ENCODE measurements at regions not wholly inside any gene's neighbourhood (a gene's known extent, or its start where the extent isn't known, plus 50 kb on each side); places are given as distances from the start of the nearest gene placed in this dataset.

GRCh38 chr1:73903092-73903491 lies 294.9 kb downstream of the LRRIQ3 start:
- Mint-ChIP-seq H3K27ac (no peak overlapping the region), H3K9me3 (ENCODE audit: insufficient read depth) (no peaks in the 10 kb centered on the region), H3K4me1 (ENCODE audit: low read depth) (no peaks in the 10 kb centered on the region), H3K36me3 (ENCODE audit: low read depth) (no peaks in the 10 kb centered on the region), H3K27me3 (ENCODE audit: low read depth) (no peaks in the 10 kb centered on the region), H3K4me3 (no peak overlapping the region)
- CTCF ChIA-PET, result no interaction called here
- POLR2A ChIA-PET, result no interaction called here
- no peak for DNase-seq
- no peak for ATAC-seq

- ChIA-PET CTCF (no interaction called here), POLR2A (no interaction called here)
- H3K4me1 Mint-ChIP-seq (ENCODE audit: low read depth), result no peaks in the 10 kb centered on the region
- no peak overlapping the region for H3K27ac Mint-ChIP-seq
- H3K36me3 Mint-ChIP-seq (ENCODE audit: low read depth), result no peaks in the 10 kb centered on the region
- no peak for ATAC-seq
- no peak for DNase-seq
- H3K27me3 Mint-ChIP-seq (ENCODE audit: low read depth), result no peaks in the 10 kb centered on the region
- H3K9me3 Mint-ChIP-seq (ENCODE audit: insufficient read depth), result no peaks in the 10 kb centered on the region
- H3K4me3 Mint-ChIP-seq, result no peak overlapping the region
These were observed 296.2 kb downstream of the LRRIQ3 start for GRCh38 chr1:73901738-73902137.

GRCh38 chr1:73899311-73899710 lies 298.7 kb downstream of the LRRIQ3 start:
- no peak for DNase-seq
- no peak overlapping the region for H3K4me3 Mint-ChIP-seq
- ChIA-PET CTCF (no interaction called here), POLR2A (no interaction called here)
- no peaks in the 10 kb centered on the region for H3K4me1 Mint-ChIP-seq (ENCODE audit: low read depth)
- ATAC-seq, result no peak
- no peaks in the 10 kb centered on the region for H3K36me3 Mint-ChIP-seq (ENCODE audit: low read depth)
- no peaks in the 10 kb centered on the region for H3K27me3 Mint-ChIP-seq (ENCODE audit: low read depth)
- H3K9me3 Mint-ChIP-seq (ENCODE audit: insufficient read depth), result no peaks in the 10 kb centered on the region
- H3K27ac Mint-ChIP-seq, result no peak overlapping the region

- no peaks in the 10 kb centered on the region for H3K9me3 Mint-ChIP-seq (ENCODE audit: insufficient read depth)
- CTCF ChIA-PET, result no interaction called here
- H3K4me3 Mint-ChIP-seq, result no peak overlapping the region
These were observed 299.4 kb downstream of the LRRIQ3 start for GRCh38 chr1:73898540-73898939.

GRCh38 chr1:73887412-73887811 lies 310.6 kb downstream of the LRRIQ3 start:
- H3K9me3 Mint-ChIP-seq (ENCODE audit: insufficient read depth), result no peaks in the 10 kb centered on the region
- no peaks in the 10 kb centered on the region for H3K36me3 Mint-ChIP-seq (ENCODE audit: low read depth)
- ChIA-PET CTCF (interaction anchor here (0.9 kb wide), 1 partner anchor 13 kb away, joined by 3 read pairs; no protein-coding TSS in a partner anchor), POLR2A (no interaction called here)
- no peak overlapping the region for H3K4me3 Mint-ChIP-seq
- no peak overlapping the region for H3K27ac Mint-ChIP-seq
- no peaks in the 10 kb centered on the region for H3K27me3 Mint-ChIP-seq (ENCODE audit: low read depth)
- ATAC-seq, result no peak
- DNase-seq, result no peak
- H3K4me1 Mint-ChIP-seq (ENCODE audit: low read depth), result no peaks in the 10 kb centered on the region

More at GRCh38 chr1:73898540-73898939, 299.4 kb downstream of the LRRIQ3 start:
- DNase-seq (no peak), ATAC-seq (no peak)
- H3K4me1 Mint-ChIP-seq (ENCODE audit: low read depth), result no peaks in the 10 kb centered on the region
- no peaks in the 10 kb centered on the region for H3K36me3 Mint-ChIP-seq (ENCODE audit: low read depth)
- POLR2A ChIA-PET, result no interaction called here
- H3K27me3 Mint-ChIP-seq (ENCODE audit: low read depth), result no peaks in the 10 kb centered on the region
- no peak overlapping the region for H3K27ac Mint-ChIP-seq

- Mint-ChIP-seq H3K27ac (no peak overlapping the region), H3K36me3 (ENCODE audit: low read depth) (no peaks in the 10 kb centered on the region), H3K9me3 (ENCODE audit: insufficient read depth) (no peaks in the 10 kb centered on the region), H3K4me1 (ENCODE audit: low read depth) (no peaks in the 10 kb centered on the region), H3K27me3 (ENCODE audit: low read depth) (no peaks in the 10 kb centered on the region), H3K4me3 (no peak overlapping the region)
- ChIA-PET POLR2A (no interaction called here), CTCF (no interaction called here)
- DNase-seq, result no peak
- no peak for ATAC-seq
These were observed 311.3 kb downstream of the LRRIQ3 start for GRCh38 chr1:73886716-73887115.

- Mint-ChIP-seq H3K36me3 (ENCODE audit: low read depth) (no peaks in the 10 kb centered on the region), H3K27ac (no peak overlapping the region)
- ATAC-seq, result no peak
These were observed 323.2 kb downstream of the LRRIQ3 start for GRCh38 chr1:73874806-73875205.

GRCh38 chr1:73868810-73869336 lies 329.1 kb downstream of the LRRIQ3 start:
- POLR2A ChIA-PET, result no interaction called here
- Mint-ChIP-seq H3K9me3 (ENCODE audit: insufficient read depth) (peaks cover 3% of the 10 kb centered on the region), H3K4me1 (ENCODE audit: low read depth) (no peaks in the 10 kb centered on the region), H3K36me3 (ENCODE audit: low read depth) (no peaks in the 10 kb centered on the region), H3K4me3 (no peak overlapping the region), H3K27me3 (ENCODE audit: low read depth) (no peaks in the 10 kb centered on the region), H3K27ac (no peak overlapping the region)
- DNase-seq (no peak), ATAC-seq (no peak)
- CTCF ChIA-PET, result no interaction called here

More at GRCh38 chr1:73874806-73875205, 323.2 kb downstream of the LRRIQ3 start:
- Mint-ChIP-seq H3K9me3 (ENCODE audit: insufficient read depth) (no peaks in the 10 kb centered on the region), H3K4me3 (no peak overlapping the region), H3K27me3 (ENCODE audit: low read depth) (no peaks in the 10 kb centered on the region), H3K4me1 (ENCODE audit: low read depth) (no peaks in the 10 kb centered on the region)
- ChIA-PET POLR2A (no interaction called here), CTCF (no interaction called here)
- DNase-seq, result no peak

- Mint-ChIP-seq H3K27me3 (ENCODE audit: low read depth) (no peaks in the 10 kb centered on the region), H3K4me1 (ENCODE audit: low read depth) (no peaks in the 10 kb centered on the region), H3K9me3 (ENCODE audit: insufficient read depth) (peaks cover 3% of the 10 kb centered on the region), H3K27ac (no peak overlapping the region), H3K4me3 (no peak overlapping the region), H3K36me3 (ENCODE audit: low read depth) (no peaks in the 10 kb centered on the region)
- ATAC-seq, result no peak
- ChIA-PET CTCF (no interaction called here), POLR2A (no interaction called here)
- no peak for DNase-seq
These were observed 335.6 kb downstream of the LRRIQ3 start for GRCh38 chr1:73862355-73862754.

GRCh38 chr1:73860421-73860950 lies 337.5 kb downstream of the LRRIQ3 start:
- DNase-seq (no peak), ATAC-seq (no peak)
- no peaks in the 10 kb centered on the region for H3K27me3 Mint-ChIP-seq (ENCODE audit: low read depth)
- POLR2A ChIA-PET, result no interaction called here
- no peaks in the 10 kb centered on the region for H3K4me1 Mint-ChIP-seq (ENCODE audit: low read depth)
- H3K27ac Mint-ChIP-seq, result no peak overlapping the region
- CTCF ChIA-PET, result no interaction called here
- no peaks in the 10 kb centered on the region for H3K9me3 Mint-ChIP-seq (ENCODE audit: insufficient read depth)
- H3K4me3 Mint-ChIP-seq, result no peak overlapping the region
- H3K36me3 Mint-ChIP-seq (ENCODE audit: low read depth), result no peaks in the 10 kb centered on the region

GRCh38 chr1:73859227-73859626 lies 338.7 kb downstream of the LRRIQ3 start:
- Mint-ChIP-seq H3K9me3 (ENCODE audit: insufficient read depth) (no peaks in the 10 kb centered on the region), H3K4me3 (no peak overlapping the region), H3K27me3 (ENCODE audit: low read depth) (no peaks in the 10 kb centered on the region), H3K4me1 (ENCODE audit: low read depth) (no peaks in the 10 kb centered on the region), H3K27ac (no peak overlapping the region), H3K36me3 (ENCODE audit: low read depth) (no peaks in the 10 kb centered on the region)
- POLR2A ChIA-PET, result no interaction called here
- no peak for DNase-seq
- no peak for ATAC-seq
- CTCF ChIA-PET, result no interaction called here

GRCh38 chr1:73854527-73854926 lies 343.4 kb downstream of the LRRIQ3 start:
- Mint-ChIP-seq H3K27ac (no peak overlapping the region), H3K4me1 (ENCODE audit: low read depth) (no peaks in the 10 kb centered on the region), H3K9me3 (ENCODE audit: insufficient read depth) (peaks cover 5% of the 10 kb centered on the region), H3K36me3 (ENCODE audit: low read depth) (no peaks in the 10 kb centered on the region), H3K27me3 (ENCODE audit: low read depth) (no peaks in the 10 kb centered on the region), H3K4me3 (no peak overlapping the region)
- ATAC-seq, result no peak
- ChIA-PET CTCF (no interaction called here), POLR2A (no interaction called here)
- no peak for DNase-seq

- Mint-ChIP-seq H3K27me3 (ENCODE audit: low read depth) (no peaks in the 10 kb centered on the region), H3K4me1 (ENCODE audit: low read depth) (no peaks in the 10 kb centered on the region), H3K27ac (no peak overlapping the region), H3K36me3 (ENCODE audit: low read depth) (no peaks in the 10 kb centered on the region), H3K9me3 (ENCODE audit: insufficient read depth) (no peaks in the 10 kb centered on the region), H3K4me3 (no peak overlapping the region)
- POLR2A ChIA-PET, result no interaction called here
- DNase-seq, result no peak
- no peak for ATAC-seq
- CTCF ChIA-PET, result no interaction called here
These were observed 355.5 kb downstream of the LRRIQ3 start for GRCh38 chr1:73842436-73842835.

Data from activated CD8-positive, alpha-beta T cell treated with anti-CD3 and anti-CD28 coated beads, Interleukin-2, amount 10 ng/mL, durations not matched to agents 7 days and 5 days (primary cell).